ENCODE measurements at regions not wholly inside any gene's neighbourhood (a gene's known extent, or its start where the extent isn't known, plus 50 kb on each side); places are given as distances from the start of the nearest gene placed in this dataset.

DNA sequence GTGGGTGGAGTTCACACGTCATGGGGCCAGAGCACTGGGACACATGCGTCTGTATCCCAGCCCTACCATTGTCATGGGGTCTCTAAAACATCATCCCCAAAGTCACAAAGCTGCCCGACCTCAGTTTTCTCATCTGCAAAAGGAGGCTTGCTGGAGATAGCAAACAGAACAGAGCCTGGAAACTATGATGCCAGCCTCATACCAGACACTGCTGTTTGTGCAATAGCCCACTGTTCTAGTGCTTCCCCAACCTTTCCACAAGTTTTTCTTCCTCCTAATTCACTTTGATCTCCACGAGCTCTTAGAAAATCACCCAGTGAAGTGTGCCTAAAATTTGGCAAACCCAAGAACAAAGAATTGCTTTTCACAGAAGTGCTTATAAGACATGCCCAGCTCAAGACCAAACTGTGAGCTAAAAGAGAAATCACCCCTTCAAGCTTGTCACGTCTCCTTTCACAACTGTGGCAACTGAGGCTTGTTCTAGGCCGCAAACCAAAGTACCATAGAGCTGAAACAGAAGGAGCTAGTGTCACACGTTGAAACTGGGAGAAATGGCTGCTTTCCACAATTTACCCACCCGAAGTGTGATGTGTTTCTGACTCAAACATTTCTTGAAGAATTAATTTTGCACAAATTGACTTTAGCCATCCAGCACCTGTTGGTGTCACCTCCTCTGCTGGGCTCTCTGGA, 162.7 kb upstream of the ID2 start:
- no peak for TF ChIP-seq TAF1 (conservative IDR thresholded peaks at IDR 0.05)
- TF ChIP-seq GABPA (IDR thresholded peaks at IDR 0.05 in 1 of 2, conservative IDR thresholded peaks at IDR 0.05 in 1 of 2): no peak
- TF ChIP-seq, protein P1, sequence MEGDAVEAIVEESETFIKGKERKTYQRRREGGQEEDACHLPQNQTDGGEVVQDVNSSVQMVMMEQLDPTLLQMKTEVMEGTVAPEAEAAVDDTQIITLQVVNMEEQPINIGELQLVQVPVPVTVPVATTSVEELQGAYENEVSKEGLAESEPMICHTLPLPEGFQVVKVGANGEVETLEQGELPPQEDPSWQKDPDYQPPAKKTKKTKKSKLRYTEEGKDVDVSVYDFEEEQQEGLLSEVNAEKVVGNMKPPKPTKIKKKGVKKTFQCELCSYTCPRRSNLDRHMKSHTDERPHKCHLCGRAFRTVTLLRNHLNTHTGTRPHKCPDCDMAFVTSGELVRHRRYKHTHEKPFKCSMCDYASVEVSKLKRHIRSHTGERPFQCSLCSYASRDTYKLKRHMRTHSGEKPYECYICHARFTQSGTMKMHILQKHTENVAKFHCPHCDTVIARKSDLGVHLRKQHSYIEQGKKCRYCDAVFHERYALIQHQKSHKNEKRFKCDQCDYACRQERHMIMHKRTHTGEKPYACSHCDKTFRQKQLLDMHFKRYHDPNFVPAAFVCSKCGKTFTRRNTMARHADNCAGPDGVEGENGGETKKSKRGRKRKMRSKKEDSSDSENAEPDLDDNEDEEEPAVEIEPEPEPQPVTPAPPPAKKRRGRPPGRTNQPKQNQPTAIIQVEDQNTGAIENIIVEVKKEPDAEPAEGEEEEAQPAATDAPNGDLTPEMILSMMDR (IDR thresholded peaks at IDR 0.05; ENCODE audit: low read depth, low read length, missing input control): no peak
- TF ChIP-seq, protein P2, sequence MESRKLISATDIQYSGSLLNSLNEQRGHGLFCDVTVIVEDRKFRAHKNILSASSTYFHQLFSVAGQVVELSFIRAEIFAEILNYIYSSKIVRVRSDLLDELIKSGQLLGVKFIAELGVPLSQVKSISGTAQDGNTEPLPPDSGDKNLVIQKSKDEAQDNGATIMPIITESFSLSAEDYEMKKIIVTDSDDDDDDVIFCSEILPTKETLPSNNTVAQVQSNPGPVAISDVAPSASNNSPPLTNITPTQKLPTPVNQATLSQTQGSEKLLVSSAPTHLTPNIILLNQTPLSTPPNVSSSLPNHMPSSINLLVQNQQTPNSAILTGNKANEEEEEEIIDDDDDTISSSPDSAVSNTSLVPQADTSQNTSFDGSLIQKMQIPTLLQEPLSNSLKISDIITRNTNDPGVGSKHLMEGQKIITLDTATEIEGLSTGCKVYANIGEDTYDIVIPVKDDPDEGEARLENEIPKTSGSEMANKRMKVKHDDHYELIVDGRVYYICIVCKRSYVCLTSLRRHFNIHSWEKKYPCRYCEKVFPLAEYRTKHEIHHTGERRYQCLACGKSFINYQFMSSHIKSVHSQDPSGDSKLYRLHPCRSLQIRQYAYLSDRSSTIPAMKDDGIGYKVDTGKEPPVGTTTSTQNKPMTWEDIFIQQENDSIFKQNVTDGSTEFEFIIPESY (IDR thresholded peaks at IDR 0.05): no peak
- TF ChIP-seq, protein P3, sequence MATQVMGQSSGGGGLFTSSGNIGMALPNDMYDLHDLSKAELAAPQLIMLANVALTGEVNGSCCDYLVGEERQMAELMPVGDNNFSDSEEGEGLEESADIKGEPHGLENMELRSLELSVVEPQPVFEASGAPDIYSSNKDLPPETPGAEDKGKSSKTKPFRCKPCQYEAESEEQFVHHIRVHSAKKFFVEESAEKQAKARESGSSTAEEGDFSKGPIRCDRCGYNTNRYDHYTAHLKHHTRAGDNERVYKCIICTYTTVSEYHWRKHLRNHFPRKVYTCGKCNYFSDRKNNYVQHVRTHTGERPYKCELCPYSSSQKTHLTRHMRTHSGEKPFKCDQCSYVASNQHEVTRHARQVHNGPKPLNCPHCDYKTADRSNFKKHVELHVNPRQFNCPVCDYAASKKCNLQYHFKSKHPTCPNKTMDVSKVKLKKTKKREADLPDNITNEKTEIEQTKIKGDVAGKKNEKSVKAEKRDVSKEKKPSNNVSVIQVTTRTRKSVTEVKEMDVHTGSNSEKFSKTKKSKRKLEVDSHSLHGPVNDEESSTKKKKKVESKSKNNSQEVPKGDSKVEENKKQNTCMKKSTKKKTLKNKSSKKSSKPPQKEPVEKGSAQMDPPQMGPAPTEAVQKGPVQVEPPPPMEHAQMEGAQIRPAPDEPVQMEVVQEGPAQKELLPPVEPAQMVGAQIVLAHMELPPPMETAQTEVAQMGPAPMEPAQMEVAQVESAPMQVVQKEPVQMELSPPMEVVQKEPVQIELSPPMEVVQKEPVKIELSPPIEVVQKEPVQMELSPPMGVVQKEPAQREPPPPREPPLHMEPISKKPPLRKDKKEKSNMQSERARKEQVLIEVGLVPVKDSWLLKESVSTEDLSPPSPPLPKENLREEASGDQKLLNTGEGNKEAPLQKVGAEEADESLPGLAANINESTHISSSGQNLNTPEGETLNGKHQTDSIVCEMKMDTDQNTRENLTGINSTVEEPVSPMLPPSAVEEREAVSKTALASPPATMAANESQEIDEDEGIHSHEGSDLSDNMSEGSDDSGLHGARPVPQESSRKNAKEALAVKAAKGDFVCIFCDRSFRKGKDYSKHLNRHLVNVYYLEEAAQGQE (IDR thresholded peaks at IDR 0.05): no peak
- no peak for TF ChIP-seq FOXA1 (IDR thresholded peaks at IDR 0.05)
- no peak for TF ChIP-seq JUND (IDR thresholded peaks at IDR 0.05)
